NB4 (cell line): ENCODE measurements at regions not wholly inside any gene's neighbourhood (a gene's known extent, or its start where the extent isn't known, plus 50 kb on each side); places are given as distances from the start of the nearest gene placed in this dataset.

ENCODE experiments used
- DNase-seq: peaks from one replicate; pipeline ENCODE4 v3.0.0; 2010; ENCODE audit warnings: low read depth
- H3K4me3 ChIP-seq: one replicate; pipeline ENCODE4 v1.5.1; 2011; ENCODE audit warnings: mild to moderate bottlenecking, low read depth, low read length, moderate library complexity
- MYC ChIP-seq: IDR thresholded peaks from 2 replicates; pipeline ENCODE4 v1.6.1; 2011; ENCODE audit warnings: low read depth, low read length
- POLR2A ChIP-seq: IDR thresholded peaks from 2 replicates; pipeline ENCODE4 v1.6.1; 2011; ENCODE audit warnings: mild to moderate bottlenecking; ENCODE audit not compliant: insufficient read length; ENCODE audit errors: extremely low read depth
- TF ChIP-seq, protein P1 (sequence below): IDR thresholded peaks from 2 replicates; pipeline ENCODE4 v1.6.1; 2011; ENCODE audit warnings: low read depth, low read length
- TF ChIP-seq, protein P2 (sequence below): IDR thresholded peaks from one replicate; pipeline ENCODE4 v1.5.1; 2012; ENCODE audit warnings: low read depth, low read length

DNA sequence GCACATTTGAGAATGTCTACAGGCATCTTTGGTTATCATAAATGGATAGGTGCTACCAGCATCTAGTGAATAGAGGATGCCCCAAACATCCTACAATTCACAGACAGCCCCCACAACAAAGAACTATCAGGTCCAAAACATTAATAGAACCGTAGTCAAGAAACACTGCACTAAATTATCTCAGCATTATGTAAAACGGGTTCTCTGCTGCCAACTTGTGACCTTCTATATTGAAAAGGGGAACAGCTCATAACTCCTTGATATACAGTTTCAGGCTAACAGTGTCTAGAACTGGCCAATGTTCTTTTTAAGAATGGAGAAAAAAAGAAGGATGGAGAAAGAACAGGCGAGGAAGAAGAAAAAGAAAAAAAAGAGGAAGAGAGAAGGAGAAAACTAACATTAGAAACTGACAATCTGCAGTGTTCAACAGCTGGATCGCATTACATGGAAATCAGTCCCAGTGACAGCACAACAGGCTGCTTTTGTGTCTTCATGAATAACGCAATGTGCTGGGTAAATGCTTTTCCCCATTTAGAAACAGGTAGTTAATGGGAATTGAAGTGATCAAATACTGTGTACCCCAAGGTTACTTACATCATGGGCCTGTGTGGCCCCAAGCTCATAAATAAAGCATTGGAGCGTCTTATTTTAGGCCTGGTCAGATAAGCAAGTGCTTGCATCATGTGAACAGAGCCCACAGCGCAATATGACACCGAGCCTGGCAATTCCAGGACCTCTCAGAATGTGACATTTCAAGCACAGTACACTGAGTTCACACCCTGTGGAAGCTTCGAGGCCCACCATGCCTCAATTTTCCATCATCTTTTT, 339.5 kb downstream of the DHX15 start:
- DNase-seq, result no peak
- no peak overlapping the region for H3K4me3 ChIP-seq
- TF ChIP-seq, protein P1, sequence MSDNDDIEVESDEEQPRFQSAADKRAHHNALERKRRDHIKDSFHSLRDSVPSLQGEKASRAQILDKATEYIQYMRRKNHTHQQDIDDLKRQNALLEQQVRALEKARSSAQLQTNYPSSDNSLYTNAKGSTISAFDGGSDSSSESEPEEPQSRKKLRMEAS, result no peak
- TF ChIP-seq POLR2A (no peak), MYC (no peak)
- TF ChIP-seq, protein P2, sequence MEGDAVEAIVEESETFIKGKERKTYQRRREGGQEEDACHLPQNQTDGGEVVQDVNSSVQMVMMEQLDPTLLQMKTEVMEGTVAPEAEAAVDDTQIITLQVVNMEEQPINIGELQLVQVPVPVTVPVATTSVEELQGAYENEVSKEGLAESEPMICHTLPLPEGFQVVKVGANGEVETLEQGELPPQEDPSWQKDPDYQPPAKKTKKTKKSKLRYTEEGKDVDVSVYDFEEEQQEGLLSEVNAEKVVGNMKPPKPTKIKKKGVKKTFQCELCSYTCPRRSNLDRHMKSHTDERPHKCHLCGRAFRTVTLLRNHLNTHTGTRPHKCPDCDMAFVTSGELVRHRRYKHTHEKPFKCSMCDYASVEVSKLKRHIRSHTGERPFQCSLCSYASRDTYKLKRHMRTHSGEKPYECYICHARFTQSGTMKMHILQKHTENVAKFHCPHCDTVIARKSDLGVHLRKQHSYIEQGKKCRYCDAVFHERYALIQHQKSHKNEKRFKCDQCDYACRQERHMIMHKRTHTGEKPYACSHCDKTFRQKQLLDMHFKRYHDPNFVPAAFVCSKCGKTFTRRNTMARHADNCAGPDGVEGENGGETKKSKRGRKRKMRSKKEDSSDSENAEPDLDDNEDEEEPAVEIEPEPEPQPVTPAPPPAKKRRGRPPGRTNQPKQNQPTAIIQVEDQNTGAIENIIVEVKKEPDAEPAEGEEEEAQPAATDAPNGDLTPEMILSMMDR, result no peak

DNA sequence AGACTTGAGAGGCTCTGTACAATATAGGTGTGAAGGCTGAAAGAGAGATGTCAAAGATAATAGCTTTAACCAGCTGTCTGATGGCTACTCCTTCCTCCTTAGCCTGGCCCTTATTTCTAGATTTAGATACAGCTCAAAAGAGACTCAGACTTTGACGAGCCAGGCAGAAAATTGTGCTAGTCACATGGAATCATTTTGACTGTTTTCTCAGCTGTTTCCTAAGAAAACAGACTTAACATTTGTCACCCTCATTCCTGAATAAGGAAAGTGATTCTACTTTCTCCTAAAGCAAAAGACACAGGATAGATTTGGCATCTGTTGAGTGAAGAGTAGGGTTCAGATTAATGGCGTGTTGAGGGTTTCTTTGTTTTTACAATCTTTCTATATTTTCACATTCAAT, 340.7 kb downstream of the DHX15 start:
- no peak for DNase-seq
- TF ChIP-seq, protein P1, result no peak
- TF ChIP-seq, protein P2, result no peak
- TF ChIP-seq MYC (no peak), POLR2A (no peak)
- H3K4me3 ChIP-seq, result no peak overlapping the region

DNA sequence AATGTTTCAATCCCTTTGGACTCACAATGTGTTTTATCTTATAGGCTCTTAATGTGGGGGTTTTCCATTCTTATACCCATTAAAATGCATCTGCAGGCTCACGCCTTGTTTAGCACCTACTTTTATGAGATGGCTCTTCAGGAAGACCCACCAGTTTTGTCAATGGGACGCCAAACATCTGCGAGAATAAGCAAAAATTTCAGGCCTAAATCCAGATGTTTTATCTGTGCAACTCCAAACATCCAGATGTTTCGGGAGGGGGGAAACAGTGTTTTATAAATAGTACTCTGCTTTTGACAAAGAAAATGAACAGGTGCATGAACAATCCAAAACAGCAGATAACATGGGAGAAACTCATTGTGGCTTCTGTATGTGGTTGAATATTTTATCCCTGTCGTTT, 342.8 kb downstream of the DHX15 start:
- H3K4me3 ChIP-seq, result no peak overlapping the region
- no peak for DNase-seq
- TF ChIP-seq, protein P2, result no peak
- no peak for TF ChIP-seq MYC
- TF ChIP-seq, protein P1, result no peak
- no peak for TF ChIP-seq POLR2A

DNA sequence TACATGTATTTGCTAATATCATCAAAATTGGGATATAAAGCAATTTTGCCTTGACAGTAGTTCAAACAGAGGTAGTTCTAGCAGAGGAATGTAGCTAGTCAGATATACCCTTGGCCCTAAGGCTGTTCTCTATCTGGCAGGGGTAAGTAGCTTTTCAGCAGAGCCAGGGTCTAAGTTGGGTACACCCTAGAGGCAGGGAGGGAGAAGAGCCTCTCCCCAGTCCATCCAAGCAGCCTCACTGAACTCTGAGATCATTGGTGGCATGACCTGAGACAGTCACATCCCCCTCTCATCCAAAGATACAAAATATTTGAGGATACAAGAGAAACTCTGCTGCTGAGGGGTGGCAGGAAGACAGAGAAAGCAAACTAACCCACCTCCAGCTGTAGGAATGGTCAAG, 343.7 kb downstream of the DHX15 start:
- H3K4me3 ChIP-seq, result no peak overlapping the region
- no peak for DNase-seq
- TF ChIP-seq, protein P2, result peak; percentile 14
- TF ChIP-seq, protein P1, result no peak

DNA sequence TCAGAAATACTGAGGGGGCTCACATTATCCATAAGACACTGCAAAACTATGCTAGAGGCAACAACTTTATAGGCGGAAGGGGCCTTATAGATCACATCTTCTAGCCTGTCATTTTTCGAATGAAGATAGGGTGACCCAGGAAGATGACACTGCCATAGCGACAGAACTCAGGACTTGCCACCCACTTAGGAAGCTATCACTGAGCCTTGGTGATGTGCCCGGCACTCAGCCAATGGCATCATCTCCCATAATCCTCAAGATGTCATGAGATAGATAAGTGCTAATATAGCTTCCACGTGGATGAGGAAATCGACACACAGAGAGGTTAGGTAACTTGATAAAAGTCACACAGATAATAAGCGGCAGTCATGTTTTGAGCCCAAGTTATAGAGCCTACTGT, 346.6 kb downstream of the DHX15 start:
- H3K4me3 ChIP-seq, result no peak overlapping the region
- TF ChIP-seq, protein P2, result no peak
- no peak for TF ChIP-seq MYC
- no peak for TF ChIP-seq POLR2A
- TF ChIP-seq, protein P1, result no peak
- no peak for DNase-seq
